SK-N-SH treated with all-trans-retinoic acid at 6 μM for 48 hours (cell line): ENCODE measurements at regions not wholly inside any gene's neighbourhood (a gene's known extent, or its start where the extent isn't known, plus 50 kb on each side); places are given as distances from the start of the nearest gene placed in this dataset.

Experiments used
- ATAC-seq: fragments of 200-7000 bp; cut with Tn5 transposase; 3 replicates; pipeline ENCODE4 v1.9.1; 2020; ENCODE audit warnings: mild to moderate bottlenecking, moderate library complexity
- ARNTL ChIP-seq: fragments of 450-650 bp; formaldehyde crosslinking; IDR thresholded peaks from 2 replicates; pipeline ENCODE4 v1.5.0; 2020; ENCODE audit warnings: low read depth, mild to moderate bottlenecking, moderate library complexity, borderline replicate concordance
- BACH2 ChIP-seq: fragments of 250-450 bp; sonication (Bioruptor Pico); IDR thresholded peaks from 2 replicates; pipeline ENCODE4 v1.9.0; 2021; ENCODE audit warnings: mild to moderate bottlenecking, borderline replicate concordance
- CSDC2 ChIP-seq: fragments of 250-450 bp; sonication (Bioruptor Pico); IDR thresholded peaks from 2 replicates; pipeline ENCODE4 v1.5.0; 2020; ENCODE audit warnings: mild to moderate bottlenecking, moderate library complexity
- CSRNP3 ChIP-seq: fragments of 250-450 bp; sonication (Bioruptor Pico); IDR thresholded peaks from 2 replicates; pipeline ENCODE4 v1.5.1; 2021; ENCODE audit warnings: mild to moderate bottlenecking, moderate library complexity
- GLIS3 ChIP-seq: fragments of 250-450 bp; sonication (Bioruptor Pico); IDR thresholded peaks from 2 replicates; pipeline ENCODE4 v1.5.0; 2020; ENCODE audit warnings: mild to moderate bottlenecking, moderate library complexity
- ISL1 ChIP-seq: fragments of 250-450 bp; sonication (Bioruptor Pico); IDR thresholded peaks from 2 replicates; pipeline ENCODE4 v2.1.2; 2022; ENCODE audit warnings: mild to moderate bottlenecking, moderate library complexity
- OSR1 ChIP-seq: fragments of 250-450 bp; sonication (Bioruptor Pico); IDR thresholded peaks from 2 replicates; pipeline ENCODE4 v1.8.0; 2022; ENCODE audit warnings: moderate library complexity, mild to moderate bottlenecking, inconsistent platforms
- PPARA ChIP-seq: fragments of 250-450 bp; sonication (Bioruptor Pico); IDR thresholded peaks from 2 replicates; pipeline ENCODE4 v1.5.0; 2020; ENCODE audit warnings: mild to moderate bottlenecking, borderline replicate concordance
- RARB ChIP-seq: fragments of 250-450 bp; sonication (Bioruptor Pico); IDR thresholded peaks from 2 replicates; pipeline ENCODE4 v1.8.0; 2021; ENCODE audit warnings: mild to moderate bottlenecking, moderate library complexity
- TCF4 ChIP-seq: fragments of 250-450 bp; sonication (Bioruptor Pico); IDR thresholded peaks from 2 replicates; pipeline ENCODE4 v1.8.0; 2021; ENCODE audit warnings: mild to moderate bottlenecking, moderate library complexity, borderline replicate concordance
- ZC3H10 ChIP-seq: fragments of 250-450 bp; sonication (Bioruptor Pico); IDR thresholded peaks from 2 replicates; pipeline ENCODE4 v1.5.1; 2021; ENCODE audit warnings: mild to moderate bottlenecking, moderate library complexity
- ZFP3 ChIP-seq: fragments of 250-450 bp; sonication (Bioruptor Pico); IDR thresholded peaks from 2 replicates; pipeline ENCODE4 v1.5.0; 2020; ENCODE audit warnings: mild to moderate bottlenecking, moderate library complexity
- ZFP30 ChIP-seq: fragments of 450-650 bp; formaldehyde crosslinking; IDR thresholded peaks from 2 replicates; pipeline ENCODE4 v1.5.0; 2022; ENCODE audit warnings: mild to moderate bottlenecking, moderate library complexity
- ZNF565 ChIP-seq: fragments of 450-650 bp; formaldehyde crosslinking; conservative IDR thresholded peaks from 2 replicates; pipeline ENCODE4 v1.5.0; 2020; ENCODE audit warnings: low read depth, mild to moderate bottlenecking, moderate library complexity
- ZNF8 ChIP-seq: fragments of 450-650 bp; formaldehyde crosslinking; IDR thresholded peaks from 2 replicates; pipeline ENCODE4 v1.5.0; 2020; ENCODE audit warnings: mild to moderate bottlenecking, moderate library complexity
- TF ChIP-seq, protein P1 (sequence below): fragments of 250-450 bp; sonication (Bioruptor Pico); IDR thresholded peaks from 2 replicates; pipeline ENCODE4 v1.8.0; 2021; ENCODE audit warnings: low read depth, mild to moderate bottlenecking, moderate library complexity, borderline replicate concordance
- TF ChIP-seq, protein P2 (sequence below): fragments of 250-450 bp; sonication (Bioruptor Pico); IDR thresholded peaks from 2 replicates; pipeline ENCODE4 v1.8.0; 2020; ENCODE audit warnings: mild to moderate bottlenecking, moderate library complexity, borderline replicate concordance
- TF ChIP-seq, protein P3 (sequence below): fragments of 250-450 bp; sonication (Bioruptor Pico); IDR thresholded peaks from 2 replicates; pipeline ENCODE4 v1.5.1; 2020; ENCODE audit warnings: low read depth, mild to moderate bottlenecking, moderate library complexity
- TF ChIP-seq, protein P4 (sequence below): fragments of 250-450 bp; sonication (Bioruptor Pico); IDR thresholded peaks from 2 replicates; pipeline ENCODE4 v1.5.0; 2020; ENCODE audit warnings: mild to moderate bottlenecking, moderate library complexity

- TF ChIP-seq PPARA (CRISPR knock-in tag) (no peak), ZNF565 (no peak), ZNF8 (CRISPR knock-in tag) (no peak), TCF4 (CRISPR knock-in tag) (no peak), ARNTL (no peak), ZFP30 (CRISPR knock-in tag) (no peak), ZFP3 (CRISPR knock-in tag) (no peak), OSR1 (CRISPR knock-in tag) (no peak), ZC3H10 (CRISPR knock-in tag) (no peak), GLIS3 (CRISPR knock-in tag) (no peak), BACH2 (CRISPR knock-in tag) (no peak), CSRNP3 (no peak), ISL1 (CRISPR knock-in tag) (no peak), CSDC2 (CRISPR knock-in tag) (no peak)
- TF ChIP-seq, protein P1, sequence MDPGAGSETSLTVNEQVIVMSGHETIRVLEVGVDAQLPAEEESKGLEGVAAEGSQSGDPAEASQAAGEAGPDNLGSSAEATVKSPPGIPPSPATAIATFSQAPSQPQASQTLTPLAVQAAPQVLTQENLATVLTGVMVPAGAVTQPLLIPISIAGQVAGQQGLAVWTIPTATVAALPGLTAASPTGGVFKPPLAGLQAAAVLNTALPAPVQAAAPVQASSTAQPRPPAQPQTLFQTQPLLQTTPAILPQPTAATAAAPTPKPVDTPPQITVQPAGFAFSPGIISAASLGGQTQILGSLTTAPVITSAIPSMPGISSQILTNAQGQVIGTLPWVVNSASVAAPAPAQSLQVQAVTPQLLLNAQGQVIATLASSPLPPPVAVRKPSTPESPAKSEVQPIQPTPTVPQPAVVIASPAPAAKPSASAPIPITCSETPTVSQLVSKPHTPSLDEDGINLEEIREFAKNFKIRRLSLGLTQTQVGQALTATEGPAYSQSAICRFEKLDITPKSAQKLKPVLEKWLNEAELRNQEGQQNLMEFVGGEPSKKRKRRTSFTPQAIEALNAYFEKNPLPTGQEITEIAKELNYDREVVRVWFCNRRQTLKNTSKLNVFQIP (CRISPR knock-in tag), result no peak
- TF ChIP-seq, protein P2, sequence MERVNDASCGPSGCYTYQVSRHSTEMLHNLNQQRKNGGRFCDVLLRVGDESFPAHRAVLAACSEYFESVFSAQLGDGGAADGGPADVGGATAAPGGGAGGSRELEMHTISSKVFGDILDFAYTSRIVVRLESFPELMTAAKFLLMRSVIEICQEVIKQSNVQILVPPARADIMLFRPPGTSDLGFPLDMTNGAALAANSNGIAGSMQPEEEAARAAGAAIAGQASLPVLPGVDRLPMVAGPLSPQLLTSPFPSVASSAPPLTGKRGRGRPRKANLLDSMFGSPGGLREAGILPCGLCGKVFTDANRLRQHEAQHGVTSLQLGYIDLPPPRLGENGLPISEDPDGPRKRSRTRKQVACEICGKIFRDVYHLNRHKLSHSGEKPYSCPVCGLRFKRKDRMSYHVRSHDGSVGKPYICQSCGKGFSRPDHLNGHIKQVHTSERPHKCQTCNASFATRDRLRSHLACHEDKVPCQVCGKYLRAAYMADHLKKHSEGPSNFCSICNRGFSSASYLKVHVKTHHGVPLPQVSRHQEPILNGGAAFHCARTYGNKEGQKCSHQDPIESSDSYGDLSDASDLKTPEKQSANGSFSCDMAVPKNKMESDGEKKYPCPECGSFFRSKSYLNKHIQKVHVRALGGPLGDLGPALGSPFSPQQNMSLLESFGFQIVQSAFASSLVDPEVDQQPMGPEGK (CRISPR knock-in tag), result no peak
- TF ChIP-seq, protein P3, sequence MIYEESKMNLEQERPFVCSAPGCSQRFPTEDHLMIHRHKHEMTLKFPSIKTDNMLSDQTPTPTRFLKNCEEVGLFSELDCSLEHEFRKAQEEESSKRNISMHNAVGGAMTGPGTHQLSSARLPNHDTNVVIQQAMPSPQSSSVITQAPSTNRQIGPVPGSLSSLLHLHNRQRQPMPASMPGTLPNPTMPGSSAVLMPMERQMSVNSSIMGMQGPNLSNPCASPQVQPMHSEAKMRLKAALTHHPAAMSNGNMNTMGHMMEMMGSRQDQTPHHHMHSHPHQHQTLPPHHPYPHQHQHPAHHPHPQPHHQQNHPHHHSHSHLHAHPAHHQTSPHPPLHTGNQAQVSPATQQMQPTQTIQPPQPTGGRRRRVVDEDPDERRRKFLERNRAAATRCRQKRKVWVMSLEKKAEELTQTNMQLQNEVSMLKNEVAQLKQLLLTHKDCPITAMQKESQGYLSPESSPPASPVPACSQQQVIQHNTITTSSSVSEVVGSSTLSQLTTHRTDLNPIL (CRISPR knock-in tag), result no peak
- TF ChIP-seq, protein P4, sequence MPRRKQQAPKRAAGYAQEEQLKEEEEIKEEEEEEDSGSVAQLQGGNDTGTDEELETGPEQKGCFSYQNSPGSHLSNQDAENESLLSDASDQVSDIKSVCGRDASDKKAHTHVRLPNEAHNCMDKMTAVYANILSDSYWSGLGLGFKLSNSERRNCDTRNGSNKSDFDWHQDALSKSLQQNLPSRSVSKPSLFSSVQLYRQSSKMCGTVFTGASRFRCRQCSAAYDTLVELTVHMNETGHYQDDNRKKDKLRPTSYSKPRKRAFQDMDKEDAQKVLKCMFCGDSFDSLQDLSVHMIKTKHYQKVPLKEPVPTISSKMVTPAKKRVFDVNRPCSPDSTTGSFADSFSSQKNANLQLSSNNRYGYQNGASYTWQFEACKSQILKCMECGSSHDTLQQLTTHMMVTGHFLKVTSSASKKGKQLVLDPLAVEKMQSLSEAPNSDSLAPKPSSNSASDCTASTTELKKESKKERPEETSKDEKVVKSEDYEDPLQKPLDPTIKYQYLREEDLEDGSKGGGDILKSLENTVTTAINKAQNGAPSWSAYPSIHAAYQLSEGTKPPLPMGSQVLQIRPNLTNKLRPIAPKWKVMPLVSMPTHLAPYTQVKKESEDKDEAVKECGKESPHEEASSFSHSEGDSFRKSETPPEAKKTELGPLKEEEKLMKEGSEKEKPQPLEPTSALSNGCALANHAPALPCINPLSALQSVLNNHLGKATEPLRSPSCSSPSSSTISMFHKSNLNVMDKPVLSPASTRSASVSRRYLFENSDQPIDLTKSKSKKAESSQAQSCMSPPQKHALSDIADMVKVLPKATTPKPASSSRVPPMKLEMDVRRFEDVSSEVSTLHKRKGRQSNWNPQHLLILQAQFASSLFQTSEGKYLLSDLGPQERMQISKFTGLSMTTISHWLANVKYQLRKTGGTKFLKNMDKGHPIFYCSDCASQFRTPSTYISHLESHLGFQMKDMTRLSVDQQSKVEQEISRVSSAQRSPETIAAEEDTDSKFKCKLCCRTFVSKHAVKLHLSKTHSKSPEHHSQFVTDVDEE (CRISPR knock-in tag), result no peak
- ATAC-seq, result peak; percentile 51; the same call in 1 of the 3 replicates
These were observed 1494.0 kb upstream of the CDH8 start for GRCh38 chr16:63530208-63530607.

DNA sequence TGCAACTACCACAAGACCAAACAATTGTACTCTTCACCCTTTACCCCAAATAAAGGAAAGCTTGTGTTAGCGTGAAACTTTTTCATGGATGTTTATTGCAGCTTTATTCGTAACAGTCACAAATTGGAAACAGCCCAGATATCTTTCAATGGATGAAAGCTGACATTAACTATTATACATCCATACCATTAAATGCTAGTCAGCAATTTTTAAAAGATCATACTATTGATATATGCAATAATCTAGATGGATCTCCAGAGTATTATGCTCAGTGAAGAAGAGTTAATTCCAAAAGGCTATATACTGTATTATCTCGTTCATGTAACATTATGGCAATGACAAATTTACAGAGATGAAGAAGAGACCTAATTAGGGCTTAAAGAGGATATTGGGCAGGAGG lies 1491.2 kb upstream of the CDH8 start:
- no peak for TF ChIP-seq GLIS3 (CRISPR knock-in tag)
- TF ChIP-seq ZNF565, result no peak
- no peak for TF ChIP-seq ZFP3 (CRISPR knock-in tag)
- TF ChIP-seq RARB (CRISPR knock-in tag), result no peak
- no peak for TF ChIP-seq CSDC2 (CRISPR knock-in tag)
- TF ChIP-seq, all 23 proteins: peak for 0
- ATAC-seq, result no peak

- TF ChIP-seq, protein P2 (CRISPR knock-in tag), result no peak
- no peak for TF ChIP-seq CSRNP3
- TF ChIP-seq ISL1 (CRISPR knock-in tag), result 0 out of 2 replicates have a peak, but pooled peaks have one; percentile 24
- no peak for ATAC-seq
These were observed 1480.2 kb upstream of the CDH8 start for GRCh38 chr16:63516394-63516793.
